Fibroblast of mammary gland (primary cell): ENCODE measurements at regions not wholly inside any gene's neighbourhood (a gene's known extent, or its start where the extent isn't known, plus 50 kb on each side); places are given as distances from the start of the nearest gene placed in this dataset.

Source experiments
- DNase-seq: peaks from one replicate; pipeline ENCODE4 v3.0.0-alpha.2; 2010; ENCODE audit warnings: low read depth
- H3K4me3 ChIP-seq: 2 replicates; pipeline ENCODE4 v1.5.1; 2011; ENCODE audit warnings: low read depth, mild to moderate bottlenecking, low read length, moderate library complexity; ENCODE audit not compliant: control insufficient read depth
- TF ChIP-seq, protein P1 (sequence below): conservative IDR thresholded peaks from 2 replicates; pipeline ENCODE4 v1.5.1; 2011; ENCODE audit warnings: low read depth, low read length, inconsistent platforms; ENCODE audit not compliant: control insufficient read depth, insufficient read depth

DNA sequence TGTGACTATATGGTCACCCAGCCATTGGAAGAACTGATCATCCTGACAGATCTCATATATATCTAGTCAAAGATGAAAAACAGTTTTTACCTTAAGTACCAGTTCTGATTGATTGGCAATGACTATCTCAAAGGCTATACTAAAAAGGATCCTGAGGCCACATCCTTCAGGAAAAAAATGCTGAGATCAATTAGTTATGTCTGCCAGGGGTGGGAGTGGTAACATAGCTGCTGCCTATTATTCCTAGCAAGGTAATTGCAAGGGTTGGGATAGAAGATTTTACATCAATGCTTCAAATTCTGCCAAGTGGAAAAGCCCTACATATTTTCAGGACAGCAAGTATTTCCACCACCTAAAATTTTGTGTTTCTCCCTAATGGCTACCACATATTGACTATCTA is 114.7 kb downstream of the C1D start:
- TF ChIP-seq, protein P1, sequence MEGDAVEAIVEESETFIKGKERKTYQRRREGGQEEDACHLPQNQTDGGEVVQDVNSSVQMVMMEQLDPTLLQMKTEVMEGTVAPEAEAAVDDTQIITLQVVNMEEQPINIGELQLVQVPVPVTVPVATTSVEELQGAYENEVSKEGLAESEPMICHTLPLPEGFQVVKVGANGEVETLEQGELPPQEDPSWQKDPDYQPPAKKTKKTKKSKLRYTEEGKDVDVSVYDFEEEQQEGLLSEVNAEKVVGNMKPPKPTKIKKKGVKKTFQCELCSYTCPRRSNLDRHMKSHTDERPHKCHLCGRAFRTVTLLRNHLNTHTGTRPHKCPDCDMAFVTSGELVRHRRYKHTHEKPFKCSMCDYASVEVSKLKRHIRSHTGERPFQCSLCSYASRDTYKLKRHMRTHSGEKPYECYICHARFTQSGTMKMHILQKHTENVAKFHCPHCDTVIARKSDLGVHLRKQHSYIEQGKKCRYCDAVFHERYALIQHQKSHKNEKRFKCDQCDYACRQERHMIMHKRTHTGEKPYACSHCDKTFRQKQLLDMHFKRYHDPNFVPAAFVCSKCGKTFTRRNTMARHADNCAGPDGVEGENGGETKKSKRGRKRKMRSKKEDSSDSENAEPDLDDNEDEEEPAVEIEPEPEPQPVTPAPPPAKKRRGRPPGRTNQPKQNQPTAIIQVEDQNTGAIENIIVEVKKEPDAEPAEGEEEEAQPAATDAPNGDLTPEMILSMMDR = no peak
- no peak for DNase-seq
- no peak overlapping the region for H3K4me3 ChIP-seq

DNA sequence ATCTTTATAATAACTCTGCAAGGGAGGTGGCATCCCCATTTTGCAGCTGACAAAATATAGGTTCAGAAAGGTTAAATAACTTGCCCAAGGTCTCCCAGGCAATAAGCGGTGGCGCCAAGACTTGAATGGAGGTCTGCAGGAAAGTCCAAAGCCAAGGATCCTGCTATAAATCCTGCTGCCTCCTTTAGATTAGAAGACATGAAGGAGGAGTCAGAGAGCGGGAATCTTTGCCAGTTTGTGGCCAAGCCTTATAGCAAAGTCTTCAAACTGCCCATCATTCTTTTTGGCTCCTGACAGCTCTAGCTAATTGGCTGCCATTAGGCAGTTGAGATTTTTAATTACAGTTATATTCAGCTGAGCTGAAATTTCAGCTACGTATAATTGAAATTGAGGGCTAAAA is 114.3 kb downstream of the C1D start:
- TF ChIP-seq, protein P1 = no peak
- no peak overlapping the region for H3K4me3 ChIP-seq
- no peak for DNase-seq

DNA sequence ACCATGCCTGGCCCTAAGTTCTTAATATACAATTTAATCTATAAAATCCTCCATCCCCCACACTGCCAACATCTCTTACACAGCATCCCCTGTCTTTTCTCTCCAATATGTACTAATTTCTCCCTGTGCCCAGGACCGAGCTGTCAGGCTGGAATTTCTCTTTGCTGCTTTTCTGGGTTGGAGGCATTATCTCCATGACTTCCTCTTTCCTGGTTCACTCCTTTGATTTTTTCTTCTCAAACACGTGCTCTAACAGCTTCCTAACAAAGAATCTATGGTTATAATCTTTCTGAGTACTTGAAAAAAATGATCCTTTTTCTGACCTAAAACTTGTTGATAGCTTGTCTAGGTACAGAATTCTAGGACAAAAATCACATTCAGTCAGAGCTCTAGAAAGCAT is 112.8 kb downstream of the C1D start:
- TF ChIP-seq, protein P1 = no peak
- no peak for DNase-seq
- H3K4me3 ChIP-seq = no peak overlapping the region

DNA sequence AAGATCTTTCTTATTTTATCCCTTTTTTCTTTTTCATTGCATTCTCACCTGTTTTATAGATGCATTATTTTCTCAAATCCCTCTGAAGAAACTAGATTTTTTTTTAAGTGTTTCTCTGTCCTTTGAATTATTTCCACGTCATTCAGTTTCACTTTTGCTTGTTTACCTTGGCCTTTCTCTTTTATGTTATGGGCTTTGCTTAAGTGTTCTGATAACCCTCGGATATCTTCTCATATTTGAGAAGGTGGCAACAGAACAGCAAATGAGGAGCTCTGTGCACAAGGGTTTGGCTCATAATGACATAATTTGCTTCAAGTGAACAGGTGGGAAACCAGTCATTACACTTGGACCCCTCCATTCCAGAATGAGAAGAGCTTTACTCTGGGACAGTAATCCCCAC is 111.9 kb downstream of the C1D start:
- TF ChIP-seq, protein P1 = no peak
- DNase-seq = no peak
- H3K4me3 ChIP-seq = no peak overlapping the region

DNA sequence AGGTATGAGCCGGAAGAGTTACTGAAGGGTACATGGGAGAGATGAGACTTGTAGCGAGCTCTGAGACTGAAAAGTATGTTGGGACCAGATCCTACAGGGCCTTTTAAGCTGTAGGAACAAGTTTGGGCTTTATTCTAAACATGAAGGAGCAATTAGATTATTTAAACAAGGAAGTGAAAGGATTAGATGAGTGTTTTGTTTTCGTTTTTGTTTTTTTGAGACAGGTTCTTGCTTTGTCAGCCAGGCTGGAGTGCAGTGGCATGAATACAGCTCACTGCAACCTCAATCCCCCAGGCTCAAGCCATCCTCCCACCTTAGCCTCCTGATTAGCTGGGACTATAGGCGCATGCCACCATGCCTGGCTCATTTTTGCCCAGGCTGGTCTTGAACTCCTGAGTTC is 110.7 kb downstream of the C1D start:
- DNase-seq = no peak
- TF ChIP-seq, protein P1 = no peak
- H3K4me3 ChIP-seq = no peak overlapping the region

DNA sequence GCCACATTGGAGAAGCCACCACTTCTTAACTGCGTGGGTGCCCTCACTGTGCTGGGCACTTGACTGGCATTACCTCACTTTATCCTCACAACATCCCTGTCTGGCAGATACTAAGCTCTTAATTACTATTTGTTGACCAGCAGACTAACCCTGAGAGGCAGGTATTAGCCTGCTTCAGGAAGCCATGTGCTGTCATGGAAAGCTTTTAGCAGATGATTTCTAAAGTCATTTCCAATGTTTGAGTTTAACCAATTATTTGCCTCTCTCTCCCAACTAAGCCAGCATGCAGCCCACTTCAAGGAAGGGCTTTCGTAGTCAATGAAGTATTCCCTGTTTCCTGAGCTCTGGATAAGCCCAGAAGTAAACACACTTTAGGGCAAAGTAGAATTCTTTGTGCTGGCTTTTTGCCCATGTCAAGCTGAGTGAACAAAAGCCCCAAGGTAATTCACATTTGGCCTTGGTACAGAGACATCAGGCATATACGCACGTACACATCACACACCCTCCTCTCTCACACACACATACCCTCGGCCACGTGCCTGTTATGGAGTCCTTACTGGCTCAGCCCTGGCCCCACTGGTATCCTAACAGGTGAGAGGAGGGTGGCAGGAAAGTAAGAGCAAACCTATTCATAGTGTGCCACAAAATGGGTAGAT is 108.6 kb downstream of the C1D start:
- no peak overlapping the region for H3K4me3 ChIP-seq
- TF ChIP-seq, protein P1 = no peak
- DNase-seq = no peak

DNA sequence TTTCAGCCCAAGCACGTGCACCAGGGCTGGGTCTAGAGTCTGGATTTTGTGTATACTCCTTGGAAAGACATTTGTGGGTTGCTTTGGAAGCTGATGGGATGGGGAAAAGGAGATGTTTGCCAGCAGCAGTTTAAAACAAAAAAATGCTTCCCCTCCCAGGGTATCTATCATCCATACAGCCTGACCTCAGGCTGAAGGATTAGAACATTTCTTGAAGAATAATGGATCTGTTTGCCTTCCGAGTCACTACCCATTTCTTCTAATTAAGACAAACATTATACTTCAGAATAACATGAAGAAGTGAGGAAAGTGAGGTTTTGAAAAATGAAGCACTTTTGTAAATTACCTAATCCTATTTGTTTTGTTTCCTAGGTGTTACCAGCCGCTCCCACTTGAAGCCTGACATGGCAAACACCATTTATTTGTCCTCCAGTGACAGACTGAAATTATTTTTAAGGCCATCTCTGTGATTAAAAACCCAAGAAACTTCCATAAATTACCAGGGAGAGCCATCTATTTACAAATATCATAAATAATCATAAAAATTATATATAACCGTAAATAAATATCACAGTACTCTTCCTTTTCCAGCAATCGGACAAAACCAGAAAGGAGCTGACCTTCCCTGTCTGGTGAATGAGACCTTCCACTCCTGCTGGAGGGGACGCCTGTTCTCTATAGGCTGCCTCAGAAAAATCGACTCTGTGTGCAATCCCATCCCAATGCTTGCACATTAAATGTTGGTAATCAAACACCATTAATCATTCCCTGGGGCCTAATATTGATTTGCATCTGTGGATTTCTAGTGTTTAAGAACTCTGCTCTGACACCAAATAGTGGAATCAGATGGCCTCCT is 106.8 kb downstream of the C1D start:
- no peak for DNase-seq

More for the DNA sequence above, 106.8 kb downstream of the C1D start:
- H3K4me3 ChIP-seq = no peak overlapping the region
- TF ChIP-seq, protein P1 = no peak
